ENCODE measurements at regions not wholly inside any gene's neighbourhood (a gene's known extent, or its start where the extent isn't known, plus 50 kb on each side); places are given as distances from the start of the nearest gene placed in this dataset.

GRCh38 chr10:33535866-33536265, 201.4 kb upstream of the NRP1 start:
- ChIA-PET CTCF (no interaction called here), POLR2A (ENCODE audit: low non-redundant PET) (no interaction called here)
- Histone ChIP-seq H3K27ac (ENCODE audit: low read depth, low read length, poor library complexity, severe bottlenecking) (no peak overlapping the region), H3K4me1 (ENCODE audit: insufficient read depth, low read length, poor library complexity, severe bottlenecking) (no peaks in the 10 kb centered on the region), H3K36me3 (ENCODE audit: insufficient read depth, low read length, poor library complexity, severe bottlenecking) (no peaks in the 10 kb centered on the region), H3K27me3 (replicated peaks; ENCODE audit: insufficient read depth, low read depth, low read length, poor library complexity) (no peaks in the 10 kb centered on the region), H3K4me3 (ENCODE audit: low read depth, low read length, poor library complexity, severe bottlenecking) (no peak overlapping the region), H3K9me3 (ENCODE audit: low read depth, low read length, poor library complexity, severe bottlenecking) (no peaks in the 10 kb centered on the region)
- BruUV-seq (replicated peaks): no TSS peak
- TF ChIP-seq, protein P1, sequence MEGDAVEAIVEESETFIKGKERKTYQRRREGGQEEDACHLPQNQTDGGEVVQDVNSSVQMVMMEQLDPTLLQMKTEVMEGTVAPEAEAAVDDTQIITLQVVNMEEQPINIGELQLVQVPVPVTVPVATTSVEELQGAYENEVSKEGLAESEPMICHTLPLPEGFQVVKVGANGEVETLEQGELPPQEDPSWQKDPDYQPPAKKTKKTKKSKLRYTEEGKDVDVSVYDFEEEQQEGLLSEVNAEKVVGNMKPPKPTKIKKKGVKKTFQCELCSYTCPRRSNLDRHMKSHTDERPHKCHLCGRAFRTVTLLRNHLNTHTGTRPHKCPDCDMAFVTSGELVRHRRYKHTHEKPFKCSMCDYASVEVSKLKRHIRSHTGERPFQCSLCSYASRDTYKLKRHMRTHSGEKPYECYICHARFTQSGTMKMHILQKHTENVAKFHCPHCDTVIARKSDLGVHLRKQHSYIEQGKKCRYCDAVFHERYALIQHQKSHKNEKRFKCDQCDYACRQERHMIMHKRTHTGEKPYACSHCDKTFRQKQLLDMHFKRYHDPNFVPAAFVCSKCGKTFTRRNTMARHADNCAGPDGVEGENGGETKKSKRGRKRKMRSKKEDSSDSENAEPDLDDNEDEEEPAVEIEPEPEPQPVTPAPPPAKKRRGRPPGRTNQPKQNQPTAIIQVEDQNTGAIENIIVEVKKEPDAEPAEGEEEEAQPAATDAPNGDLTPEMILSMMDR (conservative IDR thresholded peaks at IDR 0.05; ENCODE audit: low read depth, low read length): no peak
- no peak for TF ChIP-seq EZH2 (IDR thresholded peaks at IDR 0.05; ENCODE audit: borderline replicate concordance, low read depth, low read length, poor library complexity, severe bottlenecking)
- intact Hi-C loops (cut with micrococcal nuclease; ENCODE audit: unreplicated experiment): no loop called here
- no peak for DNase-seq (ENCODE audit: low spot score)

DNA sequence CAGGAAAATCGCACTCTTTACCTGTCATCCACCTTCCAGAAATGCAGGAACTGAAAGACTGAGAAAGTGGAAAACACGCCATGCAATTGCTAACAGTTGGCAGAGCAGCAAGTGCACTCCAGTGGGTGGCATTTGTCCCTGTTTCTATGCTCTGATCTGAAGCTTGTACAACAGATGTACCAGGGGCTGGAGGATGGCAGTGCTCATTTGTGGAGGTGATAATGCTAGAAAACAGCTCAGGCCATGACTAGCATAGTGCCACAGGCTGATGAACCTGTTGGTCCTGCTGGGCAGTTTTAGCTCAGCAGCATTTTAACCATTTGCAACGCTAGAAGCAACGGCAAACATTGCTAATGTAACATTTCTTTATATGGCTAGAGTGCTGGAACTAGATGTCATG, 199.9 kb upstream of the NRP1 start:
- no TSS peak for BruUV-seq (replicated peaks)
- Histone ChIP-seq H3K27me3 (replicated peaks; ENCODE audit: insufficient read depth, low read depth, low read length, poor library complexity) (no peaks in the 10 kb centered on the region), H3K4me3 (ENCODE audit: low read depth, low read length, poor library complexity, severe bottlenecking) (no peak overlapping the region), H3K36me3 (ENCODE audit: insufficient read depth, low read length, poor library complexity, severe bottlenecking) (no peaks in the 10 kb centered on the region), H3K27ac (ENCODE audit: low read depth, low read length, poor library complexity, severe bottlenecking) (no peak overlapping the region), H3K9me3 (ENCODE audit: low read depth, low read length, poor library complexity, severe bottlenecking) (no peaks in the 10 kb centered on the region), H3K4me1 (ENCODE audit: insufficient read depth, low read length, poor library complexity, severe bottlenecking) (no peaks in the 10 kb centered on the region)
- intact Hi-C loops (cut with micrococcal nuclease; ENCODE audit: unreplicated experiment): no loop called here
- CTCF ChIA-PET: no interaction called here
- no peak for DNase-seq (ENCODE audit: low spot score)
- TF ChIP-seq, protein P1 (conservative IDR thresholded peaks at IDR 0.05; ENCODE audit: low read depth, low read length): no peak
- no peak for TF ChIP-seq EZH2 (IDR thresholded peaks at IDR 0.05; ENCODE audit: borderline replicate concordance, low read depth, low read length, poor library complexity, severe bottlenecking)
- POLR2A ChIA-PET (ENCODE audit: low non-redundant PET): no interaction called here

DNA sequence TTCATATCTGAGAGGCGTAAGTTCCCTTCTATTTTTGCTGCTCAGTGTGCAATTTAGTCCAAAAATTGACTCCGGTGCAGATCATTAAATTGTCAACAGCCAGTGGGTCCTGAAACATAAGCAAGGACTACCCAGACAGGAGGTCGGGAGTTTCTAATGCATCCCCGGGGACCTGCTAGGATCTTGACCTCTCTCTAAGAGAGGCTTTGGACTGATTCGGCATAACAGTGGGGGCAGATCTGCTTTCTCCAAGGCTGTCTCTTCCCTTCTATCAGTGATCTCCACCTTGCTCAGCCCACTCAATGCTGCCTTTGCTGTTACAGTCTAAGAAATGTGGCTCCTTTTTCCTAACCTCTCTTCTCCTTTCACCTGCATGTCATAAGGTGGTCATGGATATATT, 199.1 kb upstream of the NRP1 start:
- intact Hi-C loops (cut with micrococcal nuclease; ENCODE audit: unreplicated experiment): no loop called here
- H3K9me3 ChIP-seq (ENCODE audit: low read depth, low read length, poor library complexity, severe bottlenecking): no peaks in the 10 kb centered on the region
- ChIA-PET POLR2A (ENCODE audit: low non-redundant PET) (no interaction called here), CTCF (no interaction called here)
- H3K27me3 ChIP-seq (replicated peaks; ENCODE audit: insufficient read depth, low read depth, low read length, poor library complexity): no peaks in the 10 kb centered on the region
- TF ChIP-seq, protein P1 (conservative IDR thresholded peaks at IDR 0.05; ENCODE audit: low read depth, low read length): no peak
- TF ChIP-seq EZH2 (IDR thresholded peaks at IDR 0.05; ENCODE audit: borderline replicate concordance, low read depth, low read length, poor library complexity, severe bottlenecking): no peak
- no peak overlapping the region for H3K27ac ChIP-seq (ENCODE audit: low read depth, low read length, poor library complexity, severe bottlenecking)
- H3K4me3 ChIP-seq (ENCODE audit: low read depth, low read length, poor library complexity, severe bottlenecking): no peak overlapping the region
- no TSS peak for BruUV-seq (replicated peaks)
- no peaks in the 10 kb centered on the region for H3K36me3 ChIP-seq (ENCODE audit: insufficient read depth, low read length, poor library complexity, severe bottlenecking)
- no peak for DNase-seq (ENCODE audit: low spot score)
- H3K4me1 ChIP-seq (ENCODE audit: insufficient read depth, low read length, poor library complexity, severe bottlenecking): no peaks in the 10 kb centered on the region
